NOMO-1 treated with dmso at 0.1 percent for 144 hours (cell line): ENCODE measurements at regions not wholly inside any gene's neighbourhood (a gene's known extent, or its start where the extent isn't known, plus 50 kb on each side); places are given as distances from the start of the nearest gene placed in this dataset.

ENCODE experiments used
- DNase-seq: peaks from one replicate; lab custom pipeline; 2025; ENCODE audit not compliant: unreplicated experiment; lab: John Stamatoyannopoulos, UW

GRCh38 chr5:6868171-6868570 lies 154.9 kb downstream of the TENT4A start:
- DNase-seq: no peak

- no peak for DNase-seq
These were observed 155.5 kb downstream of the TENT4A start for GRCh38 chr5:6868575-6869215.

GRCh38 chr5:6869677-6870076 lies 156.4 kb downstream of the TENT4A start:
- no peak for DNase-seq

GRCh38 chr5:6872441-6873160 lies 159.4 kb downstream of the TENT4A start:
- DNase-seq: no peak

DNA sequence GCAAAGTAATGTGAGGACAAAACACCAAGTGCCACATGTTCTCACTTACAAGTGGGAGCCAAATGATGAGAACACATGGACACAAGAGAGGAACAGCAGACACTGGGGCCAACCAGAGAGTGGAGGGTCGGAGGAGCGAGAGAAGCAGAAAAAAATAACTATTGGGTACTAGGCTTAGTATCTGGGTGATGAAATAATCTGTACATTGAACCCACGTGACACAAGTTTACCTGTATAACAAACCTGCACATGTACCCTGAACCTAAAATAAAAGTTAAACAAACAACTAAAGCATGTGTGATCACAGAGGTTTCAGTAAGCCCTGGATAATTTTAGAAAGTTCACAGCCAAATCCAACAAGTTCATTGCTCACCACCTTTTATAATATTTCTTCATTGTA lies 160.1 kb downstream of the TENT4A start:
- no peak for DNase-seq

GRCh38 chr5:6875376-6875775 lies 162.1 kb downstream of the TENT4A start:
- DNase-seq: no peak

- DNase-seq: no peak
These were observed 165.0 kb downstream of the TENT4A start for GRCh38 chr5:6877986-6878828.

GRCh38 chr5:6885581-6885980 lies 172.3 kb downstream of the TENT4A start:
- DNase-seq: no peak

DNA sequence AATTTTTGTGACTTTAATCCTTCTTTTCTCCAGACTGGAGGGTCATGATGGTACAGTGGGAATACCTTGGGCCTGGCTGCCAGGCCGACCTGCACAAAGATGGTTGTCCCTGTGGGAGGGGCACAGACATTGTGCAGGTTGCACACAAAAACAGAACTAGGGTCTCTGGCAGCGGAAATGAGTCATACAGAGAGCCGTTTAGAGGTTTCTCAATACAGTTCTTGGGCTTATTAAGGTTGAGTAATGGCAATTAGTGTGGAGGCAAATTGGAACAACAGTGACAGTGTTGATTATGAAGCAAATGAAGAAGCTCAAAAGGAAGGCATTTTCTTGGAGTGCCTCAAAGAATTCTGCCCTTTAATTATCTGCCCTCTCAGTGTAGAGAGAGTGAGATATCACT lies 173.6 kb downstream of the TENT4A start:
- peak; percentile 99 for DNase-seq

GRCh38 chr5:6889030-6889429 lies 175.8 kb downstream of the TENT4A start:
- DNase-seq: no peak

GRCh38 chr5:6899221-6899620 lies 186.0 kb downstream of the TENT4A start:
- DNase-seq: no peak

GRCh38 chr5:6900247-6901227 lies 187.3 kb downstream of the TENT4A start:
- DNase-seq: no peak

GRCh38 chr5:6902094-6902493 lies 188.9 kb downstream of the TENT4A start:
- DNase-seq: no peak

DNA sequence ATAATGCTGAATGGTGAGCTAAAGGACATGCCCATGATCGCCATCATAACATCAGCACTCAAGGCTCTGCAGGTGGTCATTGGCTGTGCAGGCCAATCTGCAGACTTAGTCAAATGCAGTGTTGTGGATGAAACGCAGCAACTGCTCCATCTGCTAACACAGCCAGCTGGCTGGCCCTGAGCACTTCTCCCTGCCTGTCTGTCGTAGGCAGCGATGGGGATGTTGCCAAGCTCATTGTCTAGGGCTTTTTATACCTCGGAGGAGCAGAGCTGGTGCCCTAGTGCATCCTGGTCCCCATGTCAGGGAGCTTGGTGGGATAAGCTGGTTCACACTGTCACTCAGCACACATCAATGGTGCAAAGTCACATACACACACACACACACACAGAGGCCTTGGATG lies 189.4 kb downstream of the TENT4A start:
- DNase-seq: no peak

DNA sequence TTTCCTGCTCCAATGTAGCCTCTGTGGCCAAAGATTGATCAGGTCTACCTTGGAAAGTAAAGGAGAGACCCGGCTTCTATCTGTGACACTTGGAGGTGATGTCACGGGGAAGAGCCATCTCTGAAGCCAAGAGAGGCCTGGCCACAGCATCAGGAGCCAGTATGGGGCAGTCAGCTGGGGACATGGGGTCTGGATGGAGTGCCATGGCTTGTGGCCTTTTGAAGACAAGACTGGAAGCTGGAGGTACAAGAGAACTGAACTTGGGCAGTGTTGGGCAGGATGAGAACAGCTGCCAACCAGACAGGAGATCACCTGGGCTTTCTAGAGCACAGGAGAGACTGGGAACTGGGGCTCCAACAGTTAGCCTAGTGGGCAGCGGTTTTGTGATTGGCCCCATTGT lies 190.7 kb downstream of the TENT4A start:
- DNase-seq: no peak

GRCh38 chr5:6904860-6905259 lies 191.6 kb downstream of the TENT4A start:
- no peak for DNase-seq

GRCh38 chr5:6905423-6905822 lies 192.2 kb downstream of the TENT4A start:
- no peak for DNase-seq

GRCh38 chr5:6905883-6906282 lies 192.7 kb downstream of the TENT4A start:
- DNase-seq: no peak

DNA sequence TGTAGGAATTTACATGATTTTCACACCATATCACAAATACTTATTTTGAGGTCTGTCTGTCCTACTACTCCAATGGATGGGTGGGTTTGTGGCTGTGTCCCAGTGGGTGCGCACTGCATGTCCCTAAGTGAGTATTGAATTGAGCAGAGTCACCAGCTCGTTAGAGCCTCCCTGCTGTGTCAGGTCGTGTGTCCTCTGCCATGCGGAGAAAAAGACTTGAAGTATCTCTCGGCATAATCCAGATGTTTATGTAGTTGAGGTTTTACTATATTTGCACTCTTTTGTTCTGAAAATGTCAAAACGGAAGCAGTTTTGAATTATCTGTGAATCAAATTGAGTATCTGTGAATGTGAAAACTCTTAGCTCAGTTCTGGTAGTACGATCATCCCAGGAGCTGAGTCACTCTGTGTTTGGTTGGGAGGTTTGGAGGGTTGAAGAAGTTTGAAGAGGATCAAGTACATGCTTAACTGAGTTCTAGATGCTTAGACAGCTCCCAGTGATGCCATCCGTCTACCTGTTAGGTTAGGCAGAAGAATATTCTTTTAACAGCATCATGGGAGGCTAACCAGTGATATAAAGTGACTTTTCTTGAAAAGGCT lies 194.2 kb downstream of the TENT4A start:
- DNase-seq: no peak

GRCh38 chr5:6909901-6910300 lies 196.7 kb downstream of the TENT4A start:
- no peak for DNase-seq
